GM19324 (cell line): ENCODE measurements at regions not wholly inside any gene's neighbourhood (a gene's known extent, or its start where the extent isn't known, plus 50 kb on each side); places are given as distances from the start of the nearest gene placed in this dataset.

ENCODE experiments used
- ATAC-seq: cut with Tn5 transposase; IDR thresholded peaks from one replicate; pipeline ENCODE4 v1.9.1; 2021; ENCODE audit warnings: mild to moderate bottlenecking, moderate library complexity; ENCODE audit not compliant: unreplicated experiment, low FRiP score

DNA sequence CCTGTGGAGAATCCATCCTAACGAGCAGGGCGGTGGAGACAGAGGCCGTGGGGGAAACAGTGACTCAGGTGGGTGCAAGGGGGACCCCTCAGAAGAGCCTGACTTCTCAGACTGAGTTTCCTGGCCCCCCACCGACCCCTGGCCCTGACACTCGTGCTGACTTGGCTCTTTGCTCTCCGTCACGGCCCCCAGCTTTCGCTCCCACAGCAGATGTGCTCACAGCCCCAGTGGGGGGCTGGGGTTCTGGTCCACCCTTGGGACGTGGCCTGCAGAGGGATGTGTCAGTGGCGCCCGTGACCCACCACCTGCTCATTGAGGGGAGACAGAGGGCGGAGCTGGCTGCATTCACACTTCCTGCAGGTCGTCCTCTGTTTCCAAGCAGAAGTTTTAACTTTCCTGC lies 62.9 kb upstream of the IRX4 start:
- ATAC-seq, result no peak

DNA sequence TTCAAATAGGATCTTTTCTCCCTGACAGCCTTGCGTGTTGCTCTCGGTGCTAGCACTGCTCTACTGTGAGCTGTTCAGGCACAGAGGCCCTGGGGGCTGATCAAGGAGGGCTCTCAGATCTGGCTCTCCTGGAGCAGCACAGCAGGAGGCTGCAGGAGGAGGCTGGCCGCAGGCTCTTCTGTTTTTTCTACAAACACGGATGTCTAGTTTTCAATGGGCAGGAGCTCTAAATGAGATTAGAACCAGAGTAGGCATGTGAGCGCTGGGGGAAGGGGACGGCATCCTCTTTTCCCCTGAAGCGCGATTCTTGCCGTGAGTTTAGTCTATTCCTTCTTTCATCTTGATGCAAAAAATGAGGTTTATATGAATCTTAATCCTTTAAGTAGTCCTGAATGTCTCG lies 61.7 kb upstream of the IRX4 start:
- no peak for ATAC-seq

DNA sequence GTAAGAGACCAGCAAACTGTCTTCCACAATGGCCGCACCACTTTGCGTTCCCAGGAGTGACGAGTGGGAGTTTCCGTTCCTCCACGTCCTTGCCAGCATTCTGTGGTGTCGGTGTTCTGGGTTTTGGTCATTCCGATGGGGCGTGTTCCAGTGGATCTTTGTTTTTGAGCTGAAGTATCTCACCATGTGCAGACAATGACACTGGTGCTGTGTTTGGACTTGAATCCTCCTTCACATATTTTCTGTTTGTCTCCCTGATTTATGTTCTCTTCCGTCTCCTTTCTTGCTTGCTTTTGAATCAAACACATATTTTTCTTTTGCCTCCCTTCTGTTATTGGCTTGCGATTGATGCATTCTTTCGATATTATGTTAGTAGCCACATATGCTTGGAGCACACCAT lies 60.8 kb upstream of the IRX4 start:
- ATAC-seq, result no peak

DNA sequence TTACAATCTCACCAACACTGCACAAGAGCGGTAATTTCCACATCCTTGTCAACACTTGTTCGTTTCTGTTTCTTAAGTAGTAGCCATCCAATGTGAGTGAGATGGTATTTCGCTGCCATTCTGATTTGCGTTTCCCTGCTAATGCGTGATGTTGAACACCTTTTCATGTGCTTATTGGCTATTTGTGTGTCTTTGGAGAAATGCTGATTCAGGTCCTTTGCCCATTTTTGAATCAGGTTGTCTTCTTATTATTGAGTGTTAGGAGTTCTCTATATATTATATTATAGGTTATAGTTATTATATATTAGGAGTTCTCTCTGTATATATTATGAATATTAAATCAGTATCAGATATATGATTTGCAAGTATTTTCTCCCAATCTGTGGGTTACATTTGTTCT lies 59.9 kb upstream of the IRX4 start:
- ATAC-seq, result no peak

DNA sequence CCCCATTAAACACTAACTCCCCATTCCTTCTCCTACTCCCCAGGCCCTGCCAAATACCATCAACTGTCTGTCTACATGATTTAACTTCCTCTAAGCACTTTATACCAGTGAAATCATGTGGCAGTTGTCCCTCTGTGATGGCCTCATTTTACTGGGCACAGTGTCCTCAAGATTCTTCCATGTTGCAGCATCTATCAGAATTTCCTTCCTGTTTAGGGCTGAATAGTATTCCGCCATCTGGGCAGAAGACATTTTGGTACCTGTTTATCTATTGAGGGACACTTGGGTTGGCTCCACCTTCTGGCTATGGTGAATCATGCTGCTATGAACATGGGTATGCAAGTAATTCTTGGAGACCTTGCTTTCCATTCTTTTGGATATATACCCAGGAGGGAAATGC lies 59.4 kb upstream of the IRX4 start:
- no peak for ATAC-seq

DNA sequence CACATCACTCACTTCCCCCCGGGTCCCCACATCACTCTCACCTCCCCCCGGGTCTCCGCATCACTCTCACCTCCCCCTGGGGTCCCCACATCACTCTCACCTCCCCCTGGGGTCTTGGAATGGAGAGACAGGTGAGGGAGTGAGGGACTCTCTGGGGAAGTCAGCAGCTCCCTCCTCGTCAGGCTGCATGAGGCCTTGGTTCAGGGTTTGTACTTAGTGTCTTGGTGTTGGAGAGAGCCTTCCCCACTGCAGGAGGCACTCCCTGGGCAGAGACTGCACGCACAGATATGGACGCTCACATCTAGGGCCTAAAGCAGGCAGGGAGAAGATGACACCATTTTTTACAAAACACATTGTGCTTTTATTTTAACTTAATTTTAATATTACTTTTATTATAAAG lies 56.5 kb upstream of the IRX4 start:
- ATAC-seq, result no peak

DNA sequence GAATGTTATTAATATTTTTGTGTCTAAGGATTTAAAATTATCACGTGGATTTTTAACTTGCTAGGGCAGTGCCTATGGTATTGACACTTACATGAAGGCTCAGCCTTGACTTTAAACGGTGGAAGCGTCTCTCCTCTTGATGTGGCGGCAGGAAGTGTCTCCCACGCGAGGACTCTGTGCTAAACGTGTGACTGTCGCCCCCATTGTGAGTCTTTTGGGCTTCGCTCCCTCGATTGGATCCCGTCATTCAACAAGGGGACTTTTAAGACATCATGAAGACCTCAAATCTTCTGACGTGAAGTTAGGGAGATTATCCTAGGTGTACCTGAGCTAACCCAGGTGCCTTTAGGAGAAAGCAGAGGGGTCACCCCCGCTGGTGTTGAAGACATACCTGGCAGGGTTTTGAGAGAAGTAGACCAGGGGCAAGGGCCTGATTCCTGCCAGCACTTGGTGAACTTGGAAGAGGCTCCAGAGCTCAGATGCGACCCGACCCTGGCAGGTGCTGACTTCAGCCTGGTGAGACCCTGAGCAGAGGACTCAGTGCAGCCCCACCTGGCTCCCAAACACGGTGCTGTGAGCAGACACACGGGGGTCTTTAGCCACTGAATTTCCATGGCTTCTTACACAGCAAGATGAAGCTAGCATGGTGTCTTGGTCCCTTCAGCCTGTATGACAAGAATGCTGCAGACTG lies 55.7 kb upstream of the IRX4 start:
- ATAC-seq, result no peak

DNA sequence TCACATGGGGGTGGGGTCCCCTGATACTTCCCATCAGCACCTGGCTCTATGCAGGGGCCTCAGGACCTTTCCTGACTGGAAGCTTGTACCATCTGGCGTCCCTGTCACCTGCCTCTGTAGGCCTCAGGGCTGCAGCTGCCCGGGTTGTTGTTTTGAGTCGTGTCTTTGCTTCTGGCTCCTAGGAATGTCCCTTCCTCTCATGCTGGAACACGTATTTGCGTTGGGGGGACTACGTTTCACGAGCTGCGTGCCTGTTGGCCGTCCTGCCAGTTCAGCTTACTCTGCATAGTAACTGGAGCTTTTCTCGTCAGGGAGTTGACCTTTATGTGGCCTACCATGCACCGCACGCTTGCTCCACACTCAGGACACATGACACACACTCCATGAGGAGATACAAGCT lies 54.9 kb upstream of the IRX4 start:
- ATAC-seq, result no peak

DNA sequence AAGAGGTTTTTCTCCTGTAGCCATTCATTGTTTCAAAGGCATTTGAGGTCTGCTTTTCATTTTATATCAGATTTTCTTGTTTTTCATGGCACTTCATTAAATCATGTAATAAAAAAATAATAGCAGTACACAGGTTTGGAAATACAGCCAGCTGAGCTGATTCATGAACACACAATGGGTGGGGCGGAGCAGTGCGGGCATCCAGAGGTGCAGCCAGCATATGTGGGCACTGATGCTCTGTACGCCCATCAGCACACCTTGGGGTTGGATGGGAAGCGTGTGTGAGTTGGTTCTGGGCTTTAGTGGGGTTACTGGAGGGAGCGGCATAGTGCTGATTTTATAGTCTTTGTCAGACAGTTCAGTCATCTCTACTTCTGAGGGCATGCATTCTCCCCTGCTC lies 54.2 kb upstream of the IRX4 start:
- ATAC-seq, result no peak

DNA sequence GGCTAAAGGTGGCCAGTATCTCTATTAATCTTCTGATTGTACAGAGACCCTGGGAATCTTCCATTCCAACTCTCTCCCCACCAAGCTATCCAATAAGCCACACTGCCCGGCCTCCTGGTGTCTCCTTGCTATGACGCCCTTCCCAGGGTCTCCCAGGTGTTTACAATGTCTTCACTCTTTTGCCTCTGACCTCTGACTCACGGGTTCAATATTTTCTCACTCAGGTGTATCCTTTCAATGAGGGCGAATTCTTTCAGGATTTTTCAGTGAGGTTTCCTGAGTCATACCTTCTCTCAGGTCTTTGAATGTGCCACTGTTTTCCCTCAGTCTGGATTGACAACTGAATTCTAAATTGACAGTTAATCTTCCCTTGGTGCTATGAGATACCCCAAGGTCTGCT lies 53.7 kb upstream of the IRX4 start:
- ATAC-seq, result no peak

DNA sequence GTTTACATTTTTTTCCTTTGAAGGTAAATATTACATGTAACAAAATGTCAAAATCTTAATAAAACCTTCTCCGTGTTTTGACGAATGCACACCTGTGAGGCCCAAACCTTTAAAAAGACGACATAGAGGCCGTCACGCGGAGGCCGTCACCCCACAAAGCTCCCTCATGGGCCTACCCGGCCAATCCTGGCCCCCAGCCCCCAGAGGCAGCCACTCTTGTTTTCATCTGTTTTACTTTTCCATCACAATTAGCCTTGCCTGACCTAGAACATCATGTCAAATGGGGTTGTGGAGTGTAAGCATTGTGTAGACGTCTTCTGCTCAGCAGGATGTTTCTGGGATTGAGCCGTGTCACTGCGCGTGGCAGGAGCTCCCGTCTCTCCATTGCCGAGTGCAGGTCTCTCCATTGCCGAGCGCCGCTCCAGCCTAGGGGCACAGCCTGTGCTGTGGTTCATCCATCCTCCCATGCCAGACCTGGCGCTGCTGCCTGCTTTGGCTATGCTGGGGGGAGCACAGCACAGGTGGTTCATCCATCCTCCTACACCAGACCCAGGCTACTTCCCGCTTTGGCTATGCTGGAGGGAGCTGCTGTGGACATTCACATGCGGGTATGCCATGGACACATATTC lies 52.2 kb upstream of the IRX4 start:
- no peak for ATAC-seq

DNA sequence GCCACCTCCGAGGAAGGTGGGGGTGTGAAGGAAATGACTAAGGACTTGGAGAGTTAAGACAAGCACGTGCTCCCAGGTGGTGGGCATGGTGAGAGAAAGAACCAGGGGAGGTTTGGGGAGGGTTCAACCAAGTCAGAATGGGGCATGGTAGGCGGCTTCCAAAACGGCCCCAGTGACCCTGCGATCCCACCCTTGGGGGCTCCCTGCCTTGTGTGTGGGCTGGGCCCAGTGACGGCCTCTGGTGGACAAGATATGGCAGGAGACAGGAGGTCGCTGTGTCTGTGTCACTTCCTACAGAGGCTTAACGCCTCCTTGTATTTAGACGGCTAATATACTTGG lies 51.3 kb upstream of the IRX4 start:
- no peak for ATAC-seq

DNA sequence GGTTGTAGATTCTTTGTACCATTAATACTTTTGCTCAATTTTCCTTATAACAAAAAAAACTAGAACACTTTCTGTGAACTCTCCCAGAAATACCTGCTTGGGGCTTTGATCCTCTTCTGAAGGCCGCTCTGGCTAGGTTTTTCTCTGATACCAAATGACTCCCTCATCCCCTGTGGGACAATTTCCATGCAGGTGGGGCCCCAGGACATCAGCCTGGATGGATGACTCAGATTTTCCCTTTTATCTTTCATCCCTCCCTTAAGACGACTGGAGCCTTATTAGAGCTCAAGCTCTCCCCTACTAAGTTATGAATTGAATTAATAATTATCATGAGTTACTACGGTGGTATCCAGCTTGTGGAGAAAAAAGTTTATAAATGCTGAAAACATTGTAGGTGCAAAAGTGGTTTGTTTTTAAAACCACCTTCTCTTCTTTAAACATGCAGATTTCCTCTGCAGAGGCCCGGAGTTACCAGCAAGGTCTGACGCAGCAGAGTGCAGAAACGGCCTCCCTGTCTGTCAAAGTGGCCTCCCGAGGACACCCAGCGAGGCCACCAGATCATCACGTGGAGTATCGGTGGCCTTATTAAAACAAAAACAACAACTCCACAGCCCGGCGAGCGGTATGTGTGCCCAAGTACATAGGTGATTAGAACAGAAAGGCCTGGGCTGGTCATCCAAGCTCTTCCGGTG lies 50.8 kb upstream of the IRX4 start:
- ATAC-seq, result no peak
